ENCODE measurements at regions not wholly inside any gene's neighbourhood (a gene's known extent, or its start where the extent isn't known, plus 50 kb on each side); places are given as distances from the start of the nearest gene placed in this dataset.
"Not testable (repeated sequence)": the region's sequence is repeated elsewhere in the genome, so short reads cannot be mapped to it uniquely, and the experiment has no call there.

DNA sequence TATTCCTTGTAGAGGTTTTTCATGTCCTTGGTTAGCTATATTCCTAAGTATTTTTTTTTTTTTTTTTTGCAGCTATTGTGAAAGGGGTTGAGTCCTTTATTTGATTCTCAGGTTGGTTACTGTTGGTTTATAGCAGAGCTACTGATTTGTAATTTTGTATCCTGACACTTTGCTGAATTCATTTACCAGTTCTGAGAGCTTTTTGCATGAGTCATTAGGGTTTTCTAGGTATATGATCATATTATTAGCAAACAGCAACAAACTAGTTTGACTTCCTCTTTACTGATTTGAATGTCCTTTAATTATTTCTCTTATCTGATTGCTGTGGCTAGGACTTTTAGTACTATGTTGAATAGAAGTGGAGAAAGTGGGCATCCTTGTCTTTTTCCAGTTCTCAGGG is 737.4 kb downstream of the ZNF385D start:
- intact Hi-C loops (cut with DNase I): no loop called here
- no peak overlapping the region for H3K27ac ChIP-seq
- H3K4me3 ChIP-seq (replicated peaks in 1 of 3): no peak overlapping the region
- TF ChIP-seq, protein P1, sequence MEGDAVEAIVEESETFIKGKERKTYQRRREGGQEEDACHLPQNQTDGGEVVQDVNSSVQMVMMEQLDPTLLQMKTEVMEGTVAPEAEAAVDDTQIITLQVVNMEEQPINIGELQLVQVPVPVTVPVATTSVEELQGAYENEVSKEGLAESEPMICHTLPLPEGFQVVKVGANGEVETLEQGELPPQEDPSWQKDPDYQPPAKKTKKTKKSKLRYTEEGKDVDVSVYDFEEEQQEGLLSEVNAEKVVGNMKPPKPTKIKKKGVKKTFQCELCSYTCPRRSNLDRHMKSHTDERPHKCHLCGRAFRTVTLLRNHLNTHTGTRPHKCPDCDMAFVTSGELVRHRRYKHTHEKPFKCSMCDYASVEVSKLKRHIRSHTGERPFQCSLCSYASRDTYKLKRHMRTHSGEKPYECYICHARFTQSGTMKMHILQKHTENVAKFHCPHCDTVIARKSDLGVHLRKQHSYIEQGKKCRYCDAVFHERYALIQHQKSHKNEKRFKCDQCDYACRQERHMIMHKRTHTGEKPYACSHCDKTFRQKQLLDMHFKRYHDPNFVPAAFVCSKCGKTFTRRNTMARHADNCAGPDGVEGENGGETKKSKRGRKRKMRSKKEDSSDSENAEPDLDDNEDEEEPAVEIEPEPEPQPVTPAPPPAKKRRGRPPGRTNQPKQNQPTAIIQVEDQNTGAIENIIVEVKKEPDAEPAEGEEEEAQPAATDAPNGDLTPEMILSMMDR (IDR thresholded peaks at IDR 0.05): no peak
- no peak for TF ChIP-seq POLR2A (IDR thresholded peaks at IDR 0.05)
- H3K4me1 ChIP-seq: no peaks in the 10 kb centered on the region
- DNase-seq: no peak
- H3K9me3 ChIP-seq: no peaks in the 10 kb centered on the region
- no peaks in the 10 kb centered on the region for H3K27me3 ChIP-seq
- no peaks in the 10 kb centered on the region for H3K36me3 ChIP-seq

- Histone ChIP-seq H3K27me3 (no peaks in the 10 kb centered on the region), H3K9me3 (no peaks in the 10 kb centered on the region), H3K36me3 (no peaks in the 10 kb centered on the region), H3K4me3 (replicated peaks in 1 of 3) (no peak overlapping the region), H3K4me1 (no peaks in the 10 kb centered on the region), H3K27ac (no peak overlapping the region)
- DNase-seq: no peak
- TF ChIP-seq, protein P1 (IDR thresholded peaks at IDR 0.05): no peak
- no peak for TF ChIP-seq POLR2A (IDR thresholded peaks at IDR 0.05)
- 74% methylated on average over 1 of the region's 1 CpG for WGBS, 2 donors
- intact Hi-C loops (cut with DNase I): no loop called here
These were observed 751.3 kb downstream of the ZNF385D start for GRCh38 chr3:20999661-21000060.

- DNase-seq: no peak
- Histone ChIP-seq H3K27ac (no peak overlapping the region), H3K4me3 (replicated peaks in 1 of 3) (no peak overlapping the region), H3K9me3 (no peaks in the 10 kb centered on the region), H3K4me1 (no peaks in the 10 kb centered on the region), H3K27me3 (no peaks in the 10 kb centered on the region), H3K36me3 (no peaks in the 10 kb centered on the region)
- 96 to 97% methylated on average over 2 of the region's 2 CpGs for WGBS, 2 donors
- no peak for TF ChIP-seq POLR2A (IDR thresholded peaks at IDR 0.05)
- TF ChIP-seq, protein P1 (IDR thresholded peaks at IDR 0.05): no peak
- intact Hi-C loops (cut with DNase I): no loop called here
These were observed 753.8 kb downstream of the ZNF385D start for GRCh38 chr3:20997183-20997582.

DNA sequence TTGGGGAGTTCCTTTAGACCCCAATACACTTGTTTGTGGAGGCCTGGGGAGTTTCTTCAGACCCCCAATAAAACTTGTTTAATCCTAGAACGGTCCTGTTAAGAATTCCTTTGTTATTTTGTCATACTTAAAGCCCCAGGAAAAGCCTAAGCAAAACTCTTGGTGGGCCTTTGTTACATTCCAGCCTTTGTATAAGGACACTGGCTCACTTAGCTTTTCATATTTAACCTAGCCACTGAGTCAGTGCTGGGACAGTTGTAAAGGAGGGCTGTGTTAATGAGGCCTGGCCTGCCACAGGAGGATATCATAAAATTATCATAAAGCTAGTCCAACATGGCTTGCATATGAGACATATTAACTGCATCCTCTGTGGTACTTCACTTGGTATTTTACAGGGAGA is 760.1 kb downstream of the ZNF385D start:
- DNase-seq: no peak
- 53% methylated on average over 1 of the region's 1 CpG for WGBS, 2 donors
- Histone ChIP-seq H3K27me3 (no peaks in the 10 kb centered on the region), H3K27ac (no peak overlapping the region), H3K4me3 (replicated peaks in 1 of 3) (no peak overlapping the region), H3K4me1 (no peaks in the 10 kb centered on the region), H3K9me3 (no peaks in the 10 kb centered on the region), H3K36me3 (no peaks in the 10 kb centered on the region)
- intact Hi-C loops (cut with DNase I): no loop called here
- no peak for TF ChIP-seq POLR2A (IDR thresholded peaks at IDR 0.05)
- TF ChIP-seq, protein P1 (IDR thresholded peaks at IDR 0.05): no peak

GRCh38 chr3:20989653-20990052 is 761.4 kb downstream of the ZNF385D start:
- DNase-seq; intact Hi-C loops (cut with DNase I); H3K4me3 ChIP-seq (replicated peaks in 1 of 3); H3K9me3 ChIP-seq; H3K27ac ChIP-seq; H3K27me3 ChIP-seq; H3K36me3 ChIP-seq; H3K4me1 ChIP-seq: not testable (repeated sequence)

DNA sequence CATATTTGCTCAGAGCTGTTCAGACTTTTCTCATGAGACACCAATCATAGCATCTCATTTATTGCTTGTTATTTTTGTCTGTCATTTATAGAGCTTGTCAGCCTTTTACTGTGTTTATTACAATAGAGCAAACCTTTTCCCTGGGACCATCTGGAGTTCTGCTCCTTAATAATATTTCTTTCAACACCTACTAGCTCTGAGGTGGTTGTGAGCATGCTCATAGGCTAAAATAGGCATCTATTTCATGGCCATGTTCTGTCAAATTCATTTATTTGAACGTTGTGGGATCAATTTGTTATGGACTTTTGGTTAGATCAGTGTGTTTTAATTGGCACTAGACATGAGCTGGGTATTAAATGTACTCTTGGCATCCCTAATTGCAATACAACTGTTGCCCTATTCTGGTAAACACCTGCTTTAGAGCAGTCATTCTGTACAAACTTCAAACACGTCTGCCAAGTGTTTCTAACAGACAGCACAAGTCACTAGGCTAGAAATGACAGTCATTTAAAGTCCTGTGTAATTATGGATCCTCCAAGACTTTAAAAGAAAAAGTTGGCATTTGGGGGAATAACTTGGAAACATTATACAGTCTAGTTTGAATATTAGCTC is 766.3 kb downstream of the ZNF385D start:
- H3K4me1 ChIP-seq: no peaks in the 10 kb centered on the region
- no peaks in the 10 kb centered on the region for H3K27me3 ChIP-seq
- intact Hi-C loops (cut with DNase I): no loop called here
- DNase-seq: no peak
- no peaks in the 10 kb centered on the region for H3K9me3 ChIP-seq
- H3K4me3 ChIP-seq (replicated peaks in 1 of 3): no peak overlapping the region
- H3K36me3 ChIP-seq: no peaks in the 10 kb centered on the region
- WGBS, 2 donors: 72 to 81% methylated on average over 2 of the region's 2 CpGs
- TF ChIP-seq POLR2A (IDR thresholded peaks at IDR 0.05): no peak
- TF ChIP-seq, protein P1 (IDR thresholded peaks at IDR 0.05): no peak
- no peak overlapping the region for H3K27ac ChIP-seq

Measured in thyroid gland (tissue), 4 donors.